GM13976 (cell line): ENCODE measurements at regions not wholly inside any gene's neighbourhood (a gene's known extent, or its start where the extent isn't known, plus 50 kb on each side); places are given as distances from the start of the nearest gene placed in this dataset.

ENCODE experiments used
- DNase-seq: peaks from one replicate; pipeline ENCODE4 v3.0.0; 2012; ENCODE audit warnings: low spot score
- CTCF ChIP-seq: IDR thresholded peaks from 2 replicates; pipeline ENCODE4 v1.5.1; 2012; ENCODE audit warnings: borderline replicate concordance, mild to moderate bottlenecking; ENCODE audit not compliant: insufficient read depth; ENCODE audit errors: extremely low read depth, missing control alignments, control extremely low read depth
- in situ Hi-C: fragments of 300-500 bp; cut with MboI; formaldehyde crosslinking; loops from one replicate; pipeline ENCODE4 v1.12.0; 2022; ENCODE audit warnings: low sequenced_read_pairs, mixed read lengths, inconsistent platforms; ENCODE audit not compliant: unreplicated experiment

GRCh38 chr5:2391021-2391420, 360.5 kb downstream of the IRX2 start:
- in situ Hi-C loops, result no loop called here
- no peak for TF ChIP-seq CTCF
- no peak for DNase-seq

- DNase-seq, result no peak
- no peak for TF ChIP-seq CTCF
- in situ Hi-C loops, result no loop called here
These were observed 362.9 kb downstream of the IRX2 start for GRCh38 chr5:2388571-2388970.

GRCh38 chr5:2387634-2388325, 363.7 kb downstream of the IRX2 start:
- in situ Hi-C loops, result no loop called here
- no peak for TF ChIP-seq CTCF
- no peak for DNase-seq

GRCh38 chr5:2387250-2387633, 364.2 kb downstream of the IRX2 start:
- in situ Hi-C loops, result no loop called here
- DNase-seq, result no peak
- TF ChIP-seq CTCF, result no peak

- TF ChIP-seq CTCF, result no peak
- in situ Hi-C loops, result no loop called here
These were observed 365.7 kb downstream of the IRX2 start for GRCh38 chr5:2385818-2386217.

GRCh38 chr5:2383698-2384065, 367.8 kb downstream of the IRX2 start:
- no peak for DNase-seq
- in situ Hi-C loops, result no loop called here
- TF ChIP-seq CTCF, result no peak

More at GRCh38 chr5:2385818-2386217, 365.7 kb downstream of the IRX2 start:
- DNase-seq, result no peak
